ENCODE measurements at regions not wholly inside any gene's neighbourhood (a gene's known extent, or its start where the extent isn't known, plus 50 kb on each side); places are given as distances from the start of the nearest gene placed in this dataset.

GRCh38 chr15:38994310-38994709 lies 429.7 kb upstream of the RASGRP1 start:
- H3K4me1 ChIP-seq (ENCODE audit: control insufficient read depth in 2 of 2, insufficient read depth in 1 of 2, low read depth in 1 of 2, low read length in 2 of 2) = peaks cover 0 to 4% of the 10 kb centered on the region in 2 donors
- no peaks in the 10 kb centered on the region for H3K36me3 ChIP-seq (replicated peaks in 1 of 2; ENCODE audit: control insufficient read depth in 2 of 2, insufficient read depth in 2 of 2, low read length in 2 of 2)
- no peak overlapping the region for H3K9ac ChIP-seq (ENCODE audit: low read depth, low read length, poor library complexity)
- no peaks in the 10 kb centered on the region for H3K9me3 ChIP-seq (replicated peaks in 1 of 2; ENCODE audit: control insufficient read depth in 2 of 2, insufficient read depth in 1 of 2, low read depth in 1 of 2, low read length in 2 of 2)
- H2AFZ ChIP-seq (ENCODE audit: low read length) = no peak overlapping the region
- no CpG with 5 or more reads among the region's 2 CpGs for WGBS, 2 donors (ENCODE audit: extremely low coverage in 2 of 2, insufficient read length in 2 of 2, insufficient replicate concordance in 1 of 2)
- H2BK12ac ChIP-seq (ENCODE audit: low read length) = no peak overlapping the region
- no peak overlapping the region for H3K27ac ChIP-seq (replicated peaks; ENCODE audit: low read length)
- no peak overlapping the region for H3K4me2 ChIP-seq (ENCODE audit: insufficient read depth, low read length, poor library complexity, severe bottlenecking)
- H3K27me3 ChIP-seq (ENCODE audit: control insufficient read depth in 3 of 3, insufficient read depth in 3 of 3, low read depth in 1 of 3, low read length in 3 of 3) = no peaks in the 10 kb centered on the region
- no peak overlapping the region for H3K14ac ChIP-seq (ENCODE audit: low read length)
- no peak overlapping the region for H2BK15ac ChIP-seq (ENCODE audit: low read length)
- no peak overlapping the region for H3K23ac ChIP-seq (ENCODE audit: low read depth, low read length, poor library complexity)
- no peak overlapping the region for H2BK120ac ChIP-seq (ENCODE audit: low read depth, low read length)
- no peak overlapping the region for H3K4ac ChIP-seq (ENCODE audit: low read length)
- no peak overlapping the region for H4K8ac ChIP-seq (ENCODE audit: low read depth, low read length)
- no peaks in the 10 kb centered on the region for H3K79me1 ChIP-seq (ENCODE audit: low read depth, low read length)
- no peak overlapping the region for H3K4me3 ChIP-seq (ENCODE audit: low read length in 2 of 2)
- DNase-seq (ENCODE audit: low spot score) = no peak
- no peak overlapping the region for H2AK5ac ChIP-seq (ENCODE audit: low read depth, low read length)
- H3K18ac ChIP-seq (ENCODE audit: low read length) = no peak overlapping the region
- no peak overlapping the region for H2BK5ac ChIP-seq (ENCODE audit: low read length)
- H4K91ac ChIP-seq (ENCODE audit: low read depth, low read length, poor library complexity) = no peak overlapping the region

GRCh38 chr15:38996111-38996631 lies 431.6 kb upstream of the RASGRP1 start:
- Histone ChIP-seq H3K4me1 (ENCODE audit: control insufficient read depth in 2 of 2, insufficient read depth in 1 of 2, low read depth in 1 of 2, low read length in 2 of 2) (peaks cover 0 to 4% of the 10 kb centered on the region in 2 donors), H2BK120ac (ENCODE audit: low read depth, low read length) (no peak overlapping the region), H3K4ac (ENCODE audit: low read length) (no peak overlapping the region), H3K79me1 (ENCODE audit: low read depth, low read length) (no peaks in the 10 kb centered on the region), H4K91ac (ENCODE audit: low read depth, low read length, poor library complexity) (no peak overlapping the region), H3K9me3 (replicated peaks in 1 of 2; ENCODE audit: control insufficient read depth in 2 of 2, insufficient read depth in 1 of 2, low read depth in 1 of 2, low read length in 2 of 2) (no peaks in the 10 kb centered on the region), H2BK12ac (ENCODE audit: low read length) (no peak overlapping the region), H2BK15ac (ENCODE audit: low read length) (no peak overlapping the region), H3K27ac (replicated peaks; ENCODE audit: low read length) (no peak overlapping the region), H2AK5ac (ENCODE audit: low read depth, low read length) (no peak overlapping the region), H3K14ac (ENCODE audit: low read length) (no peak overlapping the region), H3K23ac (ENCODE audit: low read depth, low read length, poor library complexity) (no peak overlapping the region), H3K9ac (ENCODE audit: low read depth, low read length, poor library complexity) (no peak overlapping the region), H2AFZ (ENCODE audit: low read length) (no peak overlapping the region), H3K4me2 (ENCODE audit: insufficient read depth, low read length, poor library complexity, severe bottlenecking) (no peak overlapping the region), H3K36me3 (replicated peaks in 1 of 2; ENCODE audit: control insufficient read depth in 2 of 2, insufficient read depth in 2 of 2, low read length in 2 of 2) (no peaks in the 10 kb centered on the region), H4K8ac (ENCODE audit: low read depth, low read length) (no peak overlapping the region), H2BK5ac (ENCODE audit: low read length) (no peak overlapping the region), H3K27me3 (ENCODE audit: control insufficient read depth in 3 of 3, insufficient read depth in 3 of 3, low read depth in 1 of 3, low read length in 3 of 3) (no peaks in the 10 kb centered on the region), H3K4me3 (ENCODE audit: low read length in 2 of 2) (no peak overlapping the region), H3K18ac (ENCODE audit: low read length) (no peak overlapping the region)
- DNase-seq (ENCODE audit: low spot score) = no peak
- WGBS, 2 donors (ENCODE audit: extremely low coverage in 2 of 2, insufficient read length in 2 of 2, insufficient replicate concordance in 1 of 2) = no CpG with 5 or more reads among the region's 3 CpGs

GRCh38 chr15:38997841-38998240 lies 433.2 kb upstream of the RASGRP1 start:
- DNase-seq (ENCODE audit: low spot score) = no peak
- Histone ChIP-seq H4K91ac (ENCODE audit: low read depth, low read length, poor library complexity) (no peak overlapping the region), H3K79me1 (ENCODE audit: low read depth, low read length) (no peaks in the 10 kb centered on the region), H3K9ac (ENCODE audit: low read depth, low read length, poor library complexity) (no peak overlapping the region), H3K4me1 (ENCODE audit: control insufficient read depth in 2 of 2, insufficient read depth in 1 of 2, low read depth in 1 of 2, low read length in 2 of 2) (peaks cover 0 to 4% of the 10 kb centered on the region in 2 donors), H2BK120ac (ENCODE audit: low read depth, low read length) (no peak overlapping the region), H3K14ac (ENCODE audit: low read length) (no peak overlapping the region), H2AK5ac (ENCODE audit: low read depth, low read length) (no peak overlapping the region), H4K8ac (ENCODE audit: low read depth, low read length) (no peak overlapping the region), H3K18ac (ENCODE audit: low read length) (no peak overlapping the region), H3K27ac (replicated peaks; ENCODE audit: low read length) (no peak overlapping the region), H3K4ac (ENCODE audit: low read length) (no peak overlapping the region), H2BK5ac (ENCODE audit: low read length) (no peak overlapping the region), H3K27me3 (ENCODE audit: control insufficient read depth in 3 of 3, insufficient read depth in 3 of 3, low read depth in 1 of 3, low read length in 3 of 3) (no peaks in the 10 kb centered on the region), H2AFZ (ENCODE audit: low read length) (no peak overlapping the region), H3K9me3 (replicated peaks in 1 of 2; ENCODE audit: control insufficient read depth in 2 of 2, insufficient read depth in 1 of 2, low read depth in 1 of 2, low read length in 2 of 2) (no peaks in the 10 kb centered on the region), H3K4me3 (ENCODE audit: low read length in 2 of 2) (no peak overlapping the region), H3K4me2 (ENCODE audit: insufficient read depth, low read length, poor library complexity, severe bottlenecking) (no peak overlapping the region), H2BK15ac (ENCODE audit: low read length) (no peak overlapping the region), H3K36me3 (replicated peaks in 1 of 2; ENCODE audit: control insufficient read depth in 2 of 2, insufficient read depth in 2 of 2, low read length in 2 of 2) (no peaks in the 10 kb centered on the region), H3K23ac (ENCODE audit: low read depth, low read length, poor library complexity) (no peak overlapping the region), H2BK12ac (ENCODE audit: low read length) (no peak overlapping the region)
- no CpG with 5 or more reads among the region's 1 CpG for WGBS, 2 donors (ENCODE audit: extremely low coverage in 2 of 2, insufficient read length in 2 of 2, insufficient replicate concordance in 1 of 2)

GRCh38 chr15:39000008-39000734 lies 435.6 kb upstream of the RASGRP1 start:
- Histone ChIP-seq H3K27ac (replicated peaks; ENCODE audit: low read length) (no peak overlapping the region), H3K4me2 (ENCODE audit: insufficient read depth, low read length, poor library complexity, severe bottlenecking) (no peak overlapping the region)

More at GRCh38 chr15:39000008-39000734, 435.6 kb upstream of the RASGRP1 start:
- Histone ChIP-seq H4K91ac (ENCODE audit: low read depth, low read length, poor library complexity) (no peak overlapping the region), H2BK12ac (ENCODE audit: low read length) (no peak overlapping the region), H3K4me3 (ENCODE audit: low read length in 2 of 2) (no peak overlapping the region), H3K23ac (ENCODE audit: low read depth, low read length, poor library complexity) (no peak overlapping the region), H3K9me3 (replicated peaks in 1 of 2; ENCODE audit: control insufficient read depth in 2 of 2, insufficient read depth in 1 of 2, low read depth in 1 of 2, low read length in 2 of 2) (no peaks in the 10 kb centered on the region), H3K27me3 (ENCODE audit: control insufficient read depth in 3 of 3, insufficient read depth in 3 of 3, low read depth in 1 of 3, low read length in 3 of 3) (no peaks in the 10 kb centered on the region), H2AK5ac (ENCODE audit: low read depth, low read length) (no peak overlapping the region), H2BK5ac (ENCODE audit: low read length) (no peak overlapping the region), H3K14ac (ENCODE audit: low read length) (no peak overlapping the region), H3K79me1 (ENCODE audit: low read depth, low read length) (no peaks in the 10 kb centered on the region), H3K4ac (ENCODE audit: low read length) (no peak overlapping the region), H3K9ac (ENCODE audit: low read depth, low read length, poor library complexity) (no peak overlapping the region), H2AFZ (ENCODE audit: low read length) (no peak overlapping the region), H3K18ac (ENCODE audit: low read length) (no peak overlapping the region), H2BK15ac (ENCODE audit: low read length) (no peak overlapping the region), H3K36me3 (replicated peaks in 1 of 2; ENCODE audit: control insufficient read depth in 2 of 2, insufficient read depth in 2 of 2, low read length in 2 of 2) (no peaks in the 10 kb centered on the region), H2BK120ac (ENCODE audit: low read depth, low read length) (no peak overlapping the region), H3K4me1 (ENCODE audit: control insufficient read depth in 2 of 2, insufficient read depth in 1 of 2, low read depth in 1 of 2, low read length in 2 of 2) (no peaks in the 10 kb centered on the region), H4K8ac (ENCODE audit: low read depth, low read length) (no peak overlapping the region)
- no peak for DNase-seq (ENCODE audit: low spot score)
- WGBS, 2 donors (ENCODE audit: extremely low coverage in 2 of 2, insufficient read length in 2 of 2, insufficient replicate concordance in 1 of 2) = no CpG with 5 or more reads among the region's 10 CpGs

All from neuronal stem cell (in vitro differentiated cells).